Immature natural killer cell (primary cell): ENCODE measurements at regions not wholly inside any gene's neighbourhood (a gene's known extent, or its start where the extent isn't known, plus 50 kb on each side); places are given as distances from the start of the nearest gene placed in this dataset.

ENCODE experiments used
- DNase-seq, 3 donors: peaks; one replicate each; pipeline ENCODE4 v3.0.0; 2022; ENCODE audit warnings: mixed read lengths in 1 of 3
- H3K27ac Mint-ChIP-seq, 6 donors: one replicate each; pipeline ENCODE4 v1.8.0; 2020; ENCODE audit warnings: mixed read lengths in 6 of 6, mild to moderate bottlenecking in 5 of 6, inconsistent platforms in 4 of 6, moderate library complexity in 3 of 6
- H3K27me3 Mint-ChIP-seq, 3 donors: one replicate each; pipeline ENCODE4 v1.8.0; 2020 to 2021; ENCODE audit warnings: low read depth in 3 of 3, mild to moderate bottlenecking in 3 of 3, mixed read lengths in 3 of 3, moderate library complexity in 3 of 3, inconsistent platforms in 1 of 3
- H3K36me3 Mint-ChIP-seq, 3 donors: one replicate each; pipeline ENCODE4 v1.8.0; 2020; ENCODE audit warnings: mixed read lengths in 3 of 3, inconsistent platforms in 2 of 3, mild to moderate bottlenecking in 2 of 3
- H3K4me1 Mint-ChIP-seq, 2 donors: one replicate each; pipeline ENCODE4 v1.8.0; 2020; ENCODE audit warnings: inconsistent platforms in 2 of 2, mild to moderate bottlenecking in 2 of 2, mixed read lengths in 2 of 2, moderate library complexity in 1 of 2
- H3K4me3 Mint-ChIP-seq, 5 donors: one replicate each; pipeline ENCODE4 v1.8.0; 2020; ENCODE audit warnings: mild to moderate bottlenecking in 5 of 5, mixed read lengths in 5 of 5, inconsistent platforms in 3 of 5, moderate library complexity in 3 of 5
- H3K9me3 Mint-ChIP-seq, 6 donors: one replicate each; pipeline ENCODE4 v1.8.0; 2020; ENCODE audit warnings: mild to moderate bottlenecking in 6 of 6, mixed read lengths in 6 of 6, inconsistent platforms in 4 of 6, moderate library complexity in 3 of 6

DNA sequence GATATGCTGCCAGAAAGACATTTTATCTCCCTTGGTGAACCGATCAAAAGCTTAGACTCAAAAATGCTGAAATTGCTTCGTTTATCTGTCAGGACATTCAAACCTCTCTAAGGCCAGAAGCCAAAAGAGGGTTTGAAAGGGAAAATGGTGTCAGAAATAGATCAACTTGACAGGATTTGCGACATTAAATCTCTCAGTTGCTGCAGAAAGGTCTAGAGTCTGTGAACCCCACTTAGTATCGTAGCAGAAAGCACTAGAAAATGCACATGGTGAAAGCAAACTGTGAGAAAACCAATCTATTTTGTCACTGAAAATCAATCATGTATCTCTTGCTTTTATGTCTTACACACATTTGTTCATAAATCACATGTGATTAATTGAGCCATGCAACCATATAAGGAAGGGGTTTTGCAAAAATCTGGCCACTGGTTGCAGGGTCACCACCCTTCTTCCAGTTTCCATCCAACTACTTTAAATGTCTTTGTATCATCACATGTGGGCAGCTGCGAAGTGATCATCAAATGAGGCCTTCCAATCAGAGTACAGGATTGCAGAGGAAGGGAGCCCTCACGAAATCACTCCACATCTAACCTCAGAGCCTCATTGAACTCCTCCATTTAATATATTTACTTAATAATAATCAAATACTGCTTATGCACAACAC is 347.2 kb upstream of the ANXA10 start:
- H3K9me3 Mint-ChIP-seq, result peaks cover 4 to 32% (median 7%) of the 10 kb centered on the region in 6 donors
- no peaks in the 10 kb centered on the region for H3K27me3 Mint-ChIP-seq
- no peaks in the 10 kb centered on the region for H3K36me3 Mint-ChIP-seq
- DNase-seq, result no peak
- no peak overlapping the region for H3K27ac Mint-ChIP-seq
- no peak overlapping the region for H3K4me3 Mint-ChIP-seq
- H3K4me1 Mint-ChIP-seq, result no peaks in the 10 kb centered on the region

DNA sequence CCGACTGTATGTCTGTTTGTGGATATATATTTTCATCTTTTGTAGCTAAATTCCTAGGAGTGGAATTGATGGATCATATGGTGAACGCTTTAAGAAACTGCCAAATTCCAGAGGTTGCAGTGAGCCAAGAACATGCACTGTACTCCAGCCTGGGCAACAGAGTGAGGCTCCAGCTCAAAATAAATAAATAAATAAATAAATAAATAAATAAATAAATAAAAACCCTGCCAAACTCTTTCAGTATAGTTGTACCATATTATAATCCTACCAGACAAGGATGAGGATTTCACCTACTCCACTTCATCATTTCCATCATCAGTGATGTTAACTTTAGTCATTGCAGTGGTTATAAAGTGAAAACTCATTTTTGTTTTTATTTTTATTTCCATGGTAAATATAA is 325.1 kb upstream of the ANXA10 start:
- Mint-ChIP-seq H3K36me3 (peaks cover 0 to 5% (median 3%) of the 10 kb centered on the region in 3 donors), H3K27ac (no peak overlapping the region), H3K9me3 (peaks cover 18 to 62% (median 43%) of the 10 kb centered on the region in 6 donors), H3K27me3 (peaks cover 0 to 1% (median 0%) of the 10 kb centered on the region in 3 donors), H3K4me3 (no peak overlapping the region), H3K4me1 (no peaks in the 10 kb centered on the region)
- no peak for DNase-seq

DNA sequence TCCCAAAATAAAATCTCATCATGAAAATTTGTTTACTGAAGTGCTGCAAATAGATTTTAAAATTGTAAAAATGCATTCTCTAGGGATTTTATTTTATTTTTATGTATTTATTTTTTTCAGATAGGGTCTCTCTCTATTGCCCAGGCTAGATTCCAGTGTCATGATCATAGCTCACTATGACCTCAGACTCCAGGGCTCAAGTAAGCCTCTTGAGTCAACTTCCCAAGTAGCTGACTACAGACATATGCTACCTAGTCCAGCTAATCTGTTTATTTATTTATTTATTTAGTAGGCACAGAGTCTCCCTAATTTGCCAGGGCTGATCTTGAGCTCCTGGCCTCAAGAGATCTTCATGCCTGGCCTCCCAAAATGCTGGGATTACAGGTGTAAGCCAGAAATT is 317.7 kb upstream of the ANXA10 start:
- no peaks in the 10 kb centered on the region for H3K4me1 Mint-ChIP-seq
- H3K27me3 Mint-ChIP-seq, result no peaks in the 10 kb centered on the region
- H3K9me3 Mint-ChIP-seq, result peaks cover 5 to 43% (median 19%) of the 10 kb centered on the region in 6 donors
- H3K4me3 Mint-ChIP-seq, result no peak overlapping the region
- DNase-seq, result no peak
- H3K36me3 Mint-ChIP-seq, result no peaks in the 10 kb centered on the region
- H3K27ac Mint-ChIP-seq, result no peak overlapping the region

DNA sequence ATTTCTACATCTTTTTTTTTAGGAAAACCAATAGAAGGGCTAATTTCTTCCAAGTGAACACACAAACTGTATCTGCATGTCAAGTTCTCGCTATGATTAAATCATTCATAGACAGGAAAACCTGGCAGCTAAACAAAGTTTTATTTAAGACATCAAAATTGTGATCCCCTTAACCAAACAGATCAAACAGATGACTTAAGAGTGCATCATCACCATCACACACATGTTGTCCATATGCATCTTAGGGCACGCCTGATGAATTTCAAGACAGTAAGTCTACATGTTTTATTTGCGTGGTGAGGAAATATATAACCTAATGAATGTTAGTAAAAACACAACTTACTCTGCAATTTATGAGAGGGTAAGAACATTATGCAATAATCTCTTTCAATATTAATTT is 317.0 kb upstream of the ANXA10 start:
- Mint-ChIP-seq H3K36me3 (no peaks in the 10 kb centered on the region), H3K4me3 (no peak overlapping the region), H3K4me1 (no peaks in the 10 kb centered on the region), H3K27me3 (no peaks in the 10 kb centered on the region), H3K9me3 (peaks cover 3 to 45% (median 23%) of the 10 kb centered on the region in 6 donors), H3K27ac (no peak overlapping the region)
- DNase-seq, result no peak

DNA sequence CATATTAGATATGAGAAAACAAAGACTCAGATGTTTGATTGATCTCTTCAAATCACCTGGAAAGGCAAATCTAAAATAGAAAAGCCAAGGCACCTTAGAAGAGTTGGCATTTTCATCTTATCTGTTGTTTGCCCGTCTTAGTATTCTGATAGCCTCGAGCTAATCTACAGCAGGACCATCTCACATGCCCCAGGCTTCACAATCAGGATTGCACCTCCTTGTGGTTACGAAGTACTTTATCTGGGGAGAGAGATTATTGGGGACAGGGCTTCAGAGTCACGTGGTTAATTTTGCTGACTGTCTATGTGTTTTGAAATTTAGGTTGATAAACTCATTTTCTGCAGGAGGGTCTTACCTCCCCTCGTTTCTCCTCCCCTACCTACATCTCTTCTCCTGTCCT is 313.1 kb upstream of the ANXA10 start:
- no peaks in the 10 kb centered on the region for H3K27me3 Mint-ChIP-seq
- H3K4me1 Mint-ChIP-seq, result no peaks in the 10 kb centered on the region
- no peak for DNase-seq
- H3K36me3 Mint-ChIP-seq, result no peaks in the 10 kb centered on the region
- no peak overlapping the region for H3K27ac Mint-ChIP-seq
- no peak overlapping the region for H3K4me3 Mint-ChIP-seq
- peaks cover 6 to 43% (median 16%) of the 10 kb centered on the region in 6 donors for H3K9me3 Mint-ChIP-seq

DNA sequence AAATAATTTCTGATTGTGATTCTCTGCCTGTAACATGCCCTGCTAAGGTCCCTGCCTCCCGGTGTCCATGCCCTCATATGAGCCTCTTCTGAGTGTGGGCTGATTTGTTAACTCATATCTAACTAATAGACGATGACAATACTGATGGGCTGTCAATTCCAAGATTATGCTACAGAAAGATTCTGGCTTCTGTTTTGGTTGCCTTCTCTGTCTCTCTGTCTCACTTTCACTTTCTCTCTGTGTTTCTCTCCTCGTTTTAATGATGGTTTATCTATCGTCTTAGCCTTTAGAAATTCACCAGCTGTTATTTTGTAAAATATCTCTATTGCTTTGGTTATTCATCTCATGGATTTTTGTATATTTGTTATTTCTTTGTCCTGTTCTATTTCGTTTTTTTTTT is 312.5 kb upstream of the ANXA10 start:
- no peak overlapping the region for H3K27ac Mint-ChIP-seq
- no peaks in the 10 kb centered on the region for H3K36me3 Mint-ChIP-seq
- DNase-seq, result no peak
- H3K27me3 Mint-ChIP-seq, result no peaks in the 10 kb centered on the region
- peaks cover 6 to 43% (median 16%) of the 10 kb centered on the region in 6 donors for H3K9me3 Mint-ChIP-seq
- H3K4me3 Mint-ChIP-seq, result no peak overlapping the region
- no peaks in the 10 kb centered on the region for H3K4me1 Mint-ChIP-seq

DNA sequence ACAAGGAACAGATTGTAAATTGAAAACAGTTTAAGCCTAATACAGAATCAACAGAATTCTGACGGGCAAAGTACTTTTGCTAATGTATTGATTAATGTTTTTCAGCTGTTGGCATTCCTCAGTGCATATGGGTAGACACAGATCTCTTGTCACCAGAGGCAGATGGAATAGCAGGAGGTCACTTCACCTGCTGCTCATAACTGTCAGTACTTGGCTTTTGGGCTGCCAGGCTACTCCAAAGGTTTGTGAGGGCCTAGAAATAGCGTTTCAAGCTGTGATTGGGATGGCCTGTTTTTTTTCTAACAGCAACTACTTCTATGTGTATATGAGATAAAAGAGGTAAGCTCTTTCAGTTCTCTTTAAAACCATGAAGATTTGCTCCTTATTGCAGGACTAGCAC is 307.5 kb upstream of the ANXA10 start:
- Mint-ChIP-seq H3K36me3 (no peaks in the 10 kb centered on the region), H3K4me1 (no peaks in the 10 kb centered on the region), H3K4me3 (no peak overlapping the region), H3K27me3 (no peaks in the 10 kb centered on the region), H3K9me3 (peaks cover 6 to 27% (median 12%) of the 10 kb centered on the region in 6 donors), H3K27ac (no peak overlapping the region)
- no peak for DNase-seq

DNA sequence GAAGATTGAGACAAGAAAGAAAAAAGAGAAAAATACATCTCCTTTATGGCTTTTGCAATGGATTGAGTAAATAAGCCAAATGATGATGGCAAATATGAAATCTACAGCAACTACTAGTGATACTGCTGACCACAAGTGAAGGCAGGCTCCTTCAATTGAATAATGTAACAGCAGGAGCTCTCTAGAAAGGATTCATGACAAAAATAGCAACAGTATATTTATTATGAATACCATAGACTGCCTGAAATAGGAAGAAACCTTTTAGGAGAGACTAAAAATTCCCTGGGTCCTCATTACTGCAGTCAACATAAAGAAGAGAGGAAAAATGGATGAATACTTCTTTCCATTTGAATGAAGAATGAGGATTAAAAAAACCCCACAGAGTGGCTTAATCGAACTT is 306.8 kb upstream of the ANXA10 start:
- no peak for DNase-seq
- Mint-ChIP-seq H3K9me3 (peaks cover 6 to 29% (median 11%) of the 10 kb centered on the region in 6 donors), H3K27ac (no peak overlapping the region), H3K27me3 (no peaks in the 10 kb centered on the region), H3K4me3 (no peak overlapping the region), H3K36me3 (no peaks in the 10 kb centered on the region), H3K4me1 (no peaks in the 10 kb centered on the region)

DNA sequence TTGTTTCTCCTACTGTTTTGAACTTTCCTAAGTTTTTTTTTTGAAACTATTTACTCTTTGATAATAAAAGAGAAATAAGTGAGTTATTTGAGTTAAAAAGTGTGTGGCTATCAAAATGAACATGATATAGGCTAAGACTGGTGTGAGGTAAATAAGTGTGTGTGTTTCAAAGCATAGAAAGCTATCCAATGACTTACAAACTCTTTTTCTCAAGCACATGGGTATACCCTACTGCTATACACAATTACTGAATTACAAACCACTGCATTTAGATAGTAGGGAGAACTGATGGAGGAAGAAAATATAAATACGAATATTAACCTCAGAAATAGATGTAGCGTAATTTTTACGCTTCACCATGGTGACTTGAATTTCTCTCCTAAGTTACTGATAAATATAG is 305.8 kb upstream of the ANXA10 start:
- no peak overlapping the region for H3K4me3 Mint-ChIP-seq
- no peak for DNase-seq
- peaks cover 6 to 34% (median 17%) of the 10 kb centered on the region in 6 donors for H3K9me3 Mint-ChIP-seq
- no peaks in the 10 kb centered on the region for H3K4me1 Mint-ChIP-seq
- no peaks in the 10 kb centered on the region for H3K27me3 Mint-ChIP-seq
- no peaks in the 10 kb centered on the region for H3K36me3 Mint-ChIP-seq
- no peak overlapping the region for H3K27ac Mint-ChIP-seq

DNA sequence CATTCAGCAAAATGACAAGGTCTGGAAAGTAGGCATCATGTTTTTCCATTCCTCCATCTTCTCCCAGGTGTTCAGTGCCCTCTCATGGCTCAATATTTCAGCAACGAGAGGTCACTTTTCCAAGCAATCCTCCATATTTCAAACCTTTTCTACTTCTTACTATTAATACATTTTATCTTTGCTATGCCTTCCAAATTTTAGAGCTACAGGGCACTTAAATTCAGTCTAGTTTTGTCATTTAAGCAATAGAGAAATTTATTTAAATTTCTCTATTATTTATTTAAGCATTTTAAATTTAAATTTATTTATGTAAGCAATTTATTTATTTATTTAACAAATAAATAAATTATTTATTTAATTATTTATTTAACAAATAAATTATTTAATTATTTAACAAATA is 305.1 kb upstream of the ANXA10 start:
- Mint-ChIP-seq H3K36me3 (no peaks in the 10 kb centered on the region), H3K27ac (no peak overlapping the region), H3K9me3 (peaks cover 6 to 35% (median 20%) of the 10 kb centered on the region in 6 donors), H3K27me3 (peaks cover 0 to 3% (median 0%) of the 10 kb centered on the region in 3 donors), H3K4me3 (no peak overlapping the region), H3K4me1 (no peaks in the 10 kb centered on the region)
- DNase-seq, result no peak

DNA sequence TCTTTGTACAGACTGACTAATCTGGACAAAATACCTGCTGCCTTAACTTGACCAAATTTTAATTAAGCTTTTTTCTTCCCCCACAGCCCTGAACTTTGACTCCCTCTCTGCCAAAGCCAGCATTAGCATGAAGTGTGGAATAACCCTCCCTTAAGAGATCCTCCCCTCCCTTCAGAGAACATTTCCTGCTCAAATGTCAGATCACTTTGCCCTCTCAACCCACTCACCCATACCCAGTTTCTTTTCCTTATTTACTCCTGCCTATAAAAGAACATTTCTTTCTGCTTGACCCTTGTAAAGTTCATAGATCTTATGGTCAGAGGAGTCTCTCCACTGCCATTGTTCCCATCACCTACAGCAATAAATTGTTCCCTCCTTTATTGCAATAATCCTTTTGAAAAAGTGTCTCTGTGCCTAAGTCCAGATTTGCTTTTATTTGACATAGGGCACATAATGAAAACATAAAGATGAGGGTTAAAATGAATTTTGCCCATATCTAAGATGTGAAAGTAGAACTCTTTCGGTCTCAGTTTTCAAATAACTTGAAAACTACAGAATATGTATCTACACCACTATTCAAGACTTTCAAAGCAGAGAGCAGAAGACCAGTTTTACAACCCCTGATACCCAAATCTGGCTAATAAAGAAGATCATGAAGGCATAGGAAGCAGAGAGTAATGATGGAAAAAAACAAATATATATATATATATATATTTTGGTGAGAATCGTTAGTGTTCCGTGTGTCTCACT is 289.7 kb upstream of the ANXA10 start:
- H3K27me3 Mint-ChIP-seq, result peaks cover 0 to 3% (median 1%) of the 10 kb centered on the region in 3 donors
- no peak overlapping the region for H3K27ac Mint-ChIP-seq
- no peaks in the 10 kb centered on the region for H3K36me3 Mint-ChIP-seq
- peaks cover 0 to 50% (median 10%) of the 10 kb centered on the region in 6 donors for H3K9me3 Mint-ChIP-seq
- DNase-seq, result no peak
- H3K4me3 Mint-ChIP-seq, result no peak overlapping the region
- no peaks in the 10 kb centered on the region for H3K4me1 Mint-ChIP-seq

DNA sequence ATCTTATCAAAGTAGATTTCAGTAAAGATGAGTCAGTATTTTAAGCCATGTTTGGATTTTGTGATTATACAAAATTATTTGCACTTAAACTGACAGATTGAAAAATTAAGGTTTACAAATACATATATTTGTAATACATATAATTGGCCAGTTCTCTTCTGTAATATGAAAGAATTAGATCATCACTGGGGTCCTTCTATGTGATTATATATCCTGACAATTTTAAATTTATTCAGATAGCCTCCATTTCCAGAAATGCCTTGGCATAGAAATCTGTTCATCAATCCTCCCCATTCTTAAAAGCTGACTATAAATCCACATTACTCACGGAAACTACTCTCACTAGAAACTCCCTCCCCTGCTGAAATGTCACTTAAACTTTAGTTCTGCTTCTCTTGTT is 280.4 kb upstream of the ANXA10 start:
- Mint-ChIP-seq H3K27ac (no peak overlapping the region), H3K36me3 (peaks cover 0 to 4% (median 0%) of the 10 kb centered on the region in 3 donors), H3K9me3 (peaks cover 9 to 42% (median 20%) of the 10 kb centered on the region in 6 donors), H3K27me3 (peaks cover 0 to 2% (median 0%) of the 10 kb centered on the region in 3 donors), H3K4me3 (no peak overlapping the region), H3K4me1 (no peaks in the 10 kb centered on the region)
- no peak for DNase-seq

DNA sequence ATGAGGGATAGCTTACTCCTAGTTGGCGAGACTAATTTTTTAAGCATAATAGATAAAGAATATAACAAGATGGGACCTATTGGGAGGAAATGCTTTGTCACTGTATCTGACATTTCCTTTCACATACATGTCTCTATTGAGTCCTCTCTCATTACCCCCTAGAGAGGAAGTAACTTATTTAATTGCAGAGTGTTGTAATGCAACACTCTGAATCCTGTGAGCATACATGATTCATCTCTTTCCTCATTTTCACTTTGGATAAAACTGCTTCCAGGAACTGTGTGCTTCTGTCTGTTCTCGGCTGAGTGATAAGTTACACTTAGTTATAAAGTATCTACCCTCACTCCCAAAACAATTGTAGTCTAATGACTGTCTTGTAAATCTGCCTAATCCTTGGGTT is 266.1 kb upstream of the ANXA10 start:
- H3K4me3 Mint-ChIP-seq, result no peak overlapping the region
- H3K9me3 Mint-ChIP-seq, result peaks cover 5 to 32% (median 8%) of the 10 kb centered on the region in 6 donors
- no peaks in the 10 kb centered on the region for H3K4me1 Mint-ChIP-seq
- no peaks in the 10 kb centered on the region for H3K36me3 Mint-ChIP-seq
- H3K27me3 Mint-ChIP-seq, result no peaks in the 10 kb centered on the region
- H3K27ac Mint-ChIP-seq, result no peak overlapping the region
- no peak for DNase-seq

DNA sequence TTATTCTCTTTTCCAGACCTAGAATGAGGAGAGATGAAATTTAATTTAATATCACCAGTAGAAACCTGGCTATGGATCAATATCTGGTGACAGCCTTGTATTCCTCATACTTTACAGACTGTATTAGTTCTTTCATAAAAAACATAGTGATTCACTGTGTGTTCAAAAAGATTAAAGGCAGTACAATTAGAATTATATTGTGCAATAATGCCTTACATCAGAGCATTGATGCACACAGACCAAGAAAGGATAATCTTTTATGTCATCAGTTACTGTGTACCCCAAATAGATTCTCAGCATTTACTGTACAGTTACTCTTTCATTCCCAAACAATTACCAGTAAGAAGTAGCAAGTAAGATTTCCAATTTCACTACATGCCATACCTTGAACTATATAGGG is 260.5 kb upstream of the ANXA10 start:
- no peak overlapping the region for H3K4me3 Mint-ChIP-seq
- peaks cover 0 to 33% (median 13%) of the 10 kb centered on the region in 6 donors for H3K9me3 Mint-ChIP-seq
- no peaks in the 10 kb centered on the region for H3K4me1 Mint-ChIP-seq
- no peak overlapping the region for H3K27ac Mint-ChIP-seq
- peaks cover 0 to under 1% (median 0%) of the 10 kb centered on the region in 3 donors for H3K27me3 Mint-ChIP-seq
- no peaks in the 10 kb centered on the region for H3K36me3 Mint-ChIP-seq
- no peak for DNase-seq
